ENCODE measurements at regions not wholly inside any gene's neighbourhood (a gene's known extent, or its start where the extent isn't known, plus 50 kb on each side); places are given as distances from the start of the nearest gene placed in this dataset.

- TF ChIP-seq, protein P1, sequence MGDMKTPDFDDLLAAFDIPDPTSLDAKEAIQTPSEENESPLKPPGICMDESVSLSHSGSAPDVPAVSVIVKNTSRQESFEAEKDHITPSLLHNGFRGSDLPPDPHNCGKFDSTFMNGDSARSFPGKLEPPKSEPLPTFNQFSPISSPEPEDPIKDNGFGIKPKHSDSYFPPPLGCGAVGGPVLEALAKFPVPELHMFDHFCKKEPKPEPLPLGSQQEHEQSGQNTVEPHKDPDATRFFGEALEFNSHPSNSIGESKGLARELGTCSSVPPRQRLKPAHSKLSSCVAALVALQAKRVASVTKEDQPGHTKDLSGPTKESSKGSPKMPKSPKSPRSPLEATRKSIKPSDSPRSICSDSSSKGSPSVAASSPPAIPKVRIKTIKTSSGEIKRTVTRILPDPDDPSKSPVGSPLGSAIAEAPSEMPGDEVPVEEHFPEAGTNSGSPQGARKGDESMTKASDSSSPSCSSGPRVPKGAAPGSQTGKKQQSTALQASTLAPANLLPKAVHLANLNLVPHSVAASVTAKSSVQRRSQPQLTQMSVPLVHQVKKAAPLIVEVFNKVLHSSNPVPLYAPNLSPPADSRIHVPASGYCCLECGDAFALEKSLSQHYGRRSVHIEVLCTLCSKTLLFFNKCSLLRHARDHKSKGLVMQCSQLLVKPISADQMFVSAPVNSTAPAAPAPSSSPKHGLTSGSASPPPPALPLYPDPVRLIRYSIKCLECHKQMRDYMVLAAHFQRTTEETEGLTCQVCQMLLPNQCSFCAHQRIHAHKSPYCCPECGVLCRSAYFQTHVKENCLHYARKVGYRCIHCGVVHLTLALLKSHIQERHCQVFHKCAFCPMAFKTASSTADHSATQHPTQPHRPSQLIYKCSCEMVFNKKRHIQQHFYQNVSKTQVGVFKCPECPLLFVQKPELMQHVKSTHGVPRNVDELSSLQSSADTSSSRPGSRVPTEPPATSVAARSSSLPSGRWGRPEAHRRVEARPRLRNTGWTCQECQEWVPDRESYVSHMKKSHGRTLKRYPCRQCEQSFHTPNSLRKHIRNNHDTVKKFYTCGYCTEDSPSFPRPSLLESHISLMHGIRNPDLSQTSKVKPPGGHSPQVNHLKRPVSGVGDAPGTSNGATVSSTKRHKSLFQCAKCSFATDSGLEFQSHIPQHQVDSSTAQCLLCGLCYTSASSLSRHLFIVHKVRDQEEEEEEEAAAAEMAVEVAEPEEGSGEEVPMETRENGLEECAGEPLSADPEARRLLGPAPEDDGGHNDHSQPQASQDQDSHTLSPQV (IDR thresholded peaks at IDR 0.05) = no peak
- no peak for TF ChIP-seq POLR2AphosphoS5 (IDR thresholded peaks at IDR 0.05; ENCODE audit: low read length)
- peak; percentile 36; the same call in 1 of the 2 replicates for TF ChIP-seq MTA2 (IDR thresholded peaks at IDR 0.05; ENCODE audit: low read depth)
- TF ChIP-seq ATF2 (IDR thresholded peaks at IDR 0.05; ENCODE audit: low read length) = peak; percentile 46; the same call in 1 of the 2 replicates
- peak; percentile 32 to 57; a peak in 1 of 4 replicates for TF ChIP-seq IKZF2 (IDR thresholded peaks at IDR 0.05)
- TF ChIP-seq SMC3 (IDR thresholded peaks at IDR 0.05; ENCODE audit: borderline replicate concordance, low read length) = no peak; the same call in 1 of the 2 replicates
- TF ChIP-seq, protein P2, sequence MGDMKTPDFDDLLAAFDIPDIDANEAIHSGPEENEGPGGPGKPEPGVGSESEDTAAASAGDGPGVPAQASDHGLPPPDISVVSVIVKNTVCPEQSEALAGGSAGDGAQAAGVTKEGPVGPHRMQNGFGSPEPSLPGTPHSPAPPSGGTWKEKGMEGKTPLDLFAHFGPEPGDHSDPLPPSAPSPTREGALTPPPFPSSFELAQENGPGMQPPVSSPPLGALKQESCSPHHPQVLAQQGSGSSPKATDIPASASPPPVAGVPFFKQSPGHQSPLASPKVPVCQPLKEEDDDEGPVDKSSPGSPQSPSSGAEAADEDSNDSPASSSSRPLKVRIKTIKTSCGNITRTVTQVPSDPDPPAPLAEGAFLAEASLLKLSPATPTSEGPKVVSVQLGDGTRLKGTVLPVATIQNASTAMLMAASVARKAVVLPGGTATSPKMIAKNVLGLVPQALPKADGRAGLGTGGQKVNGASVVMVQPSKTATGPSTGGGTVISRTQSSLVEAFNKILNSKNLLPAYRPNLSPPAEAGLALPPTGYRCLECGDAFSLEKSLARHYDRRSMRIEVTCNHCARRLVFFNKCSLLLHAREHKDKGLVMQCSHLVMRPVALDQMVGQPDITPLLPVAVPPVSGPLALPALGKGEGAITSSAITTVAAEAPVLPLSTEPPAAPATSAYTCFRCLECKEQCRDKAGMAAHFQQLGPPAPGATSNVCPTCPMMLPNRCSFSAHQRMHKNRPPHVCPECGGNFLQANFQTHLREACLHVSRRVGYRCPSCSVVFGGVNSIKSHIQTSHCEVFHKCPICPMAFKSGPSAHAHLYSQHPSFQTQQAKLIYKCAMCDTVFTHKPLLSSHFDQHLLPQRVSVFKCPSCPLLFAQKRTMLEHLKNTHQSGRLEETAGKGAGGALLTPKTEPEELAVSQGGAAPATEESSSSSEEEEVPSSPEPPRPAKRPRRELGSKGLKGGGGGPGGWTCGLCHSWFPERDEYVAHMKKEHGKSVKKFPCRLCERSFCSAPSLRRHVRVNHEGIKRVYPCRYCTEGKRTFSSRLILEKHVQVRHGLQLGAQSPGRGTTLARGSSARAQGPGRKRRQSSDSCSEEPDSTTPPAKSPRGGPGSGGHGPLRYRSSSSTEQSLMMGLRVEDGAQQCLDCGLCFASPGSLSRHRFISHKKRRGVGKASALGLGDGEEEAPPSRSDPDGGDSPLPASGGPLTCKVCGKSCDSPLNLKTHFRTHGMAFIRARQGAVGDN (IDR thresholded peaks at IDR 0.05) = no peak
- 0 out of 4 replicates have a peak, but pooled peaks of 1 of the 2 experiments have one; percentile 54 for TF ChIP-seq ETV6 (conservative IDR thresholded peaks at IDR 0.05 in 1 of 2, IDR thresholded peaks at IDR 0.05 in 1 of 2; ENCODE audit: borderline replicate concordance in 1 of 2, low read depth in 1 of 2)
- no peak for TF ChIP-seq CBFB (IDR thresholded peaks at IDR 0.05; ENCODE audit: low read depth)
- no peak for TF ChIP-seq TCF7 (IDR thresholded peaks at IDR 0.05; ENCODE audit: borderline replicate concordance)
- TF ChIP-seq NFXL1 (IDR thresholded peaks at IDR 0.05; ENCODE audit: borderline replicate concordance) = no peak
Observed at GRCh38 chr6:98777762-98778161, 56.6 kb upstream of the POU3F2 start (continued).

Data from GM12878 (cell line).